ENCODE measurements at regions not wholly inside any gene's neighbourhood (a gene's known extent, or its start where the extent isn't known, plus 50 kb on each side); places are given as distances from the start of the nearest gene placed in this dataset.

DNA sequence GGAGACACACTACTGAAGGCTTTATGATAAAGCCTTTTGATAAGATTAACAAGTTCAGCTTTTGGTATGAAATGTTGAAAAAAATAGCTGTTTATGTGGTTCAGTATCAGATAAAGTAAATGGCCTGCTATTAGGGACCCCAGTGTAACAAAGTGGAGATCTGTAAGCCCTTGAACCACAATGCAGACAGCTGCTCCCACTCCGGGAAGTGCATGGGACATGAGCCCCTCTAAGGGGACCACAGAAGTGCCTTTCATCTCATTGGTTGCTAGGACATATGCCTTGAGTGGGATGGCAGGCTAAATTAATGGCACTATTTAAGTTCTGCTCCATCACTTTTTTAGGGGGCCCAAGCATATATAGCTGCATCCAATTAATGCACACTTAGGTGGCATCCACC lies 167.6 kb upstream of the SOX11 start:
- no peak for DNase-seq

DNA sequence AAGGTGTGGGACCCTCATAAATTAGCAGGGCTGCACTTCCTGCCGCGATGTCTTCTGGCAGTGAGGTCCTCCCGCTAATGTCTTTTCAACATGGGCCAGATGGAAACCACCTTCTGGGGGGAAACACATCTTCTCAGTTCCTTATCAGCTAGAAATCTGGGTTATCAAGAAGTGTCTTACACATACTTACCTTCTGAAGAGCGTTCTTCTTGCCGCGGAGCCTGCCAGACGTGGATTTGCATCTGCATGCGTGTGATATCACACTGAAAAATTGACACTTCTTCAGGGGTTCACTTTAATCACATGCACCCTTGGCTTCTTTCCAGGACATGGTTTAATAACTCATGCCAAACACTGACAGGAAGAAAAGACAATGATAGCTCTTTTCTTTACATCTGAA lies 163.5 kb upstream of the SOX11 start:
- DNase-seq, result no peak

DNA sequence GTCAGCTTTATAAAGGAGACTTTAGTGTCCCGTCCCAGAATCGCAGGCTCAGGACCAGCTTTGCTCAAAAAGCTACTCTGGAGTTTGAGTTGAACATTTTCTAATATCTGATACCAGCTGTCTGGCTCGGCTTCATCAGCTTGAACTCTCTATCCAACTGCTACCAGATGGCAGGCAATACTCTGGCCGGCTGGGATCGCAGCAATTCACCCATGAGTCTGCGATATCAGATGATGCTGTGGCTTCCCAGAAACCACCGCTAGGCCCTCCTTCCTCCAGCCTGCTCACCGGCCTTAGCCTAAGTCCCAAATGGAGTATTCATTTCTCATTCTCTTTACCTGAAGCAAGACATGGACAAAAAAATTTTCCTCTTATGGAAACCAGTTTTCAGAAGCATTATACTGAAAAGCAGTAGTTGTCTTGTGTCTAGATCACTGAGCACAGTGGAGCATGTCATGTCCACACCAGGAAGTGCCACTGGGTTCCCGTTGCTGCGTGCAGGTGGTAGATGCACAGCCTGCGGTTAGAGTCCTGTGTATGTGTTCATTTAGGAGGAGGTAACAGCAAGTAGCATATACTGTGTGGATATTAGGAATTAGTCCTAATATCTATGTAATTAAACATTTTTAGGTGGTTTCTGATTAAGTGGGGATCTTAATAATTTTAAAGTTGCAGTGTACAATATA lies 162.0 kb upstream of the SOX11 start:
- no peak for DNase-seq

DNA sequence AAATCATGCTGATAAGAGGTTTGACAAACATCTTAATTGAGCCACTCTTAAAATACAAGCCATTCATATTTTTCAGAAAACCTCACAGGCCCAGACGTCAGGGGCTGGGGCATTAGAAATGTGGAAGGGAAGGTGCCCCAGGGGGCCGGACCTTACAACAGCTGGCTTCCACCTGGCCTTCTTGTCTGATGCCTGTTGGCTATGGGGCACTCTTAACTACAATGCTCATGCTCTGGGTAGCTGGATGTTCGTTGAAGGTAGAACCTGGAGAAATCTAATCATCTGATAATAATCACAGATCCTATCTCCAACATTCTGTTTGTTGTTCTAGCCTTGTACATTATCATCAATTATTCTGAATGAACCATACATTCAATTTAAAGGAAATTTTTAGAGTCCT lies 156.9 kb upstream of the SOX11 start:
- no peak for DNase-seq

DNA sequence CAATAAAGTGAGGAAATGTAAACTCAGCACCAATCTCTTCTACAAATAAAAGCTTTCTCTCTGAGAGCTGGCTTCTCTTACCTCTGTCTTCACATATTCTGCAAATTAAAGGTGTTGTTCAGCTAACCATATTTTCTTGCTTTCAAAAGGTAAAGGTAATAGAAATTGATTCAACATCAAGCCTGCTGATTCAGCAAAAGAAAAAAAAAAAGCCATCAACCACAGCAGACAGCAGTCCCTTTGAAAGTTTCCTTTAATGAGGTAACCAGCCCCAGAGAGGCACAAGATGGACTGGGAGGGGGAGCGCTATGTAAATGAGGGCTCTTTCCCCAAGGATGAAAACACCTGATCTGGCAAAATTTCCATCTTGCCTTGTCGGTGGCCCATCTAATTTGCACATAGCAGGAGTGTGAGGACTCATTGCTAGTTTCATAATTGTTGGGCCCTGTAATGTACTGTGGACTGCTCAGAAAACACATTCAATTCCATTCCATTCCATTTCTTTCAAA lies 154.9 kb upstream of the SOX11 start:
- no peak for DNase-seq

DNA sequence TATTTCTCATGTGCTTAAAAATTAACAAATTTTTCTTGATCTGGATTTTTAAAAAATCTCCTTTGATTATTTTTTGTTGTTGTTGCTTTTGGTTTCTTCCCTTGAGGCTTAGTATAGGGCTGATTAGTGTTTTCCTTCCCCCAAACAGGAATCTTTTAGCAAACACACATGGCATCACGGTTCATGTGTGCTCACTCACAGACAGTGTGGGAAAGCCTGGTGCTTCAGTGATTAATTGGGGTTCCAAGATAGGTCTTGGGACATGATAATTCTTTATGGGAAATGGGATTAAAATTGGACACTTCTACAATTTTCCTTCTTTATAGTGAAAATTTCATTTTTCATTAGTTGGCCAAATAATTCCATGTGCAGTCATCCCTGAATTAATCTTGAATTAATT lies 153.9 kb upstream of the SOX11 start:
- DNase-seq, result no peak

DNA sequence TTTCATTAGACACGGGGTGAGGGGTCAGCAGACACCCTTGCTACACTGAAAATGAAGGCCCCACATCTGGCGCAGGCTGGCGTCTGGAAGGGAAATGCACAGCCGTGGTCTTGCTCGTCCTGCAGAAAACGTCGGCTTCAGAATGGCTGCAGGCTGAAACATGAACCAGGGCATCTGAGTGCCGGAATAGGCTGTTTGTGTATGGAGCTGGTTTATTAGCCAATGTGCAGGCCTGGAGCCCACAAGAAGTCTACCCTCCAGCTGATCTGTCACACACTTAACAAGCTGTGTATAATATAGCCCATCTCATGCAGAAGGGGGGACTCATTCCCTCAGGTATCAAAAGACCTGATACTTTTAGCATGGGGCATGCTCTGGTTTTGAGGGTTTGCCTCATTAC lies 153.4 kb upstream of the SOX11 start:
- no peak for DNase-seq

DNA sequence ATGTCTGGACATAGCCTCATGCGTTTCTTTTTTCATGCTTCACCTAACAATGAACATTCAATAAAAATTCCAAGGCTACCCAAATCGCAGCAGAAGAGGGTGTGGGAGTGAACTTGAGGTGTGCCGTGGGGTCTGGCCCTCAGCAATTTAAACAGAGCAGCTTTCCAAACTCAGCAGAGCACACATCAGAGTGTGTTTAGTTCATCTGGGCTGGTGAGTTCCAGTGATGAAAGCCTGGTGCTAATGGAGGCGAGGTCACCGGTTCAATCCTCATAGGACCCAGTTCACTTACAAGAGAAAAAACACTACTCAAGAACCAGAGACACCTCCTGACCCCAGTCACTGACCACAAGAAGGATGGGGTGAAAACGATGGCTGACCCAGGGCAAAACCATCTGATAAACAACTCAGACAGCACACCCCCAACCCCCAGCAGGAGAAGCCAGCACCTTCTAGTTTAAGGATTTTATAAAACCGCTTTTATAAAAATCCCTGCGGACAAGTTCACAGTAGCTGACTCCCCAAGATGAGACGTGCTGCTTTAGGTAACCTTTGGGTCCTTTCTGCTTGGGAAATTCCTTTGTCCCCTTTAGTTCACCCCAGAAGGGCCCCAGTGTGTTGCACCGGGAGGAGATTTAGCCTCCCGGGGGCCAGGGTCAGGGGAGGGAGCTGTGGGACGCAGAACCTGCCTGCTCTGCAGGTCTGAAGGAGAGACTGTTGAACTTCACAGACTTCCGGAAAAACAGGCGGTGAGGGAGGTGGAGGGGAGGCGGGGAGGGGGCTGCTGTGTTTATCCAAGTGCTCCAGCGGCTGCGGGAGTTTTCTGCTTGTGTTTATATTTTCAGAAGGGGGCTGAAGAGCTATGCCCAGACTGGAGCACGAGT lies 152.7 kb upstream of the SOX11 start:
- DNase-seq, result no peak

DNA sequence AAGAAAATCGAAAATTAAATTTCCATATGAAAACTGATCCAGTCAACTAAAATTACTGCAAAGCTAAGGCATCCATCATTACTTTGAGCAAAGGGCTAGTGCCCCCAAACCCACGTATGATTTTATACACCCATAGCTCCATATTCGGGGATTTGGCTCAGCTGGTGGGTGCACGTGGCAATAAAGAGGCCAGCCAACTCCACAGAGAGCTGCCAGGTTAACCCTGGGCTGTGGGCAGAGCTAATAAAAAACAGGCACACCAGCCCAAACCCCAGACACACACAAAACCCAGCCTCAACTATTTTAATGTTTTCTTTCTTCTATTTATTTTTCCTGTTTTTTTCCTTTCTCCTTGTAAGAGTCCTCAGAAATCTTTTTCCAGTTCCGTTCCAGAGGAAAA lies 151.3 kb upstream of the SOX11 start:
- DNase-seq, result no peak

DNA sequence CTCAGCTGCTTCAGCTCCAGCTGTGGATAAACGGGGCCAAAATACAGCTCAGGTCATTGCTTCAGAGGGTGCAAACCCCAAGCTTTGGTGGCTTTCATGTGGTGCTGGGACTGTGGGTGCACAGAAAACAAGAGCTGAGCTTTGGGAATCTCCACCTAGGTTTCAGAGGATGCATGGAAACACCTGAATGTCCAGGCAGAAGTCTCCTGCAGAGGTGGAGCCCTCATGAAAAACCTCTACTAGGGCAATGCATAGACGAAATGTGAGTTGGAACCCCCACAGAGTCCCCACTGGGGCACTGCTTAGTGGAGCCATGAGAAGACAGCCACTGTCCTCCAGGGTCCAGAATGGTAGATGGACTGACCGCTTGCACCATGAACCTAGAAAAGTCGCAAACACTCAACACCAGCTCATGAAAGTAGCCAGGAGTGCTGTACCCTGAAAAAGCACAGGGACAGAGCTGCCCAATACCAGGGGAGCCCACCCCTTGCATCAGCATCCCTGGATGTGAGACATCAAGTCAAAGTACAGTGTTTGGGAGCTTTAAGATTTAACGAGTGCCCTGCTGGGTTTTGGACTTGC lies 147.9 kb upstream of the SOX11 start:
- DNase-seq, result no peak

DNA sequence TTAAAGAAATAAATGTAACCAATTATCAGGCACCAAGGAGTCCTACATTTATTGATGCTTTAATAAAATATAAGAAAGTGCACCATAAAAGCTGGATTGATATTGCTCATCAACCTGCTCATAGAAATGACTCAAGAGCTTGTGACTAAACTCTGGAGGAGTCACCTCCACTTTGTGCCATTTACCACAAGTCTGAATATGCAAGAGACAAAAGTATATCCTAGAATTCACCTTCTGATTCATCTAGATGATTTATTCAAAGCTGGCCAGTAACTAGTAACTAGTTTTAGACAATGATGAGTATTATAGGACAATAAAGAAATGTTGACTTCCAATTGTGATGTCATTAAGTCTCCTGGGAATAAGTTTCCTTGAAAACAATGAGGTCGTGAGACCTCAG lies 146.0 kb upstream of the SOX11 start:
- DNase-seq, result peak; percentile 20

DNA sequence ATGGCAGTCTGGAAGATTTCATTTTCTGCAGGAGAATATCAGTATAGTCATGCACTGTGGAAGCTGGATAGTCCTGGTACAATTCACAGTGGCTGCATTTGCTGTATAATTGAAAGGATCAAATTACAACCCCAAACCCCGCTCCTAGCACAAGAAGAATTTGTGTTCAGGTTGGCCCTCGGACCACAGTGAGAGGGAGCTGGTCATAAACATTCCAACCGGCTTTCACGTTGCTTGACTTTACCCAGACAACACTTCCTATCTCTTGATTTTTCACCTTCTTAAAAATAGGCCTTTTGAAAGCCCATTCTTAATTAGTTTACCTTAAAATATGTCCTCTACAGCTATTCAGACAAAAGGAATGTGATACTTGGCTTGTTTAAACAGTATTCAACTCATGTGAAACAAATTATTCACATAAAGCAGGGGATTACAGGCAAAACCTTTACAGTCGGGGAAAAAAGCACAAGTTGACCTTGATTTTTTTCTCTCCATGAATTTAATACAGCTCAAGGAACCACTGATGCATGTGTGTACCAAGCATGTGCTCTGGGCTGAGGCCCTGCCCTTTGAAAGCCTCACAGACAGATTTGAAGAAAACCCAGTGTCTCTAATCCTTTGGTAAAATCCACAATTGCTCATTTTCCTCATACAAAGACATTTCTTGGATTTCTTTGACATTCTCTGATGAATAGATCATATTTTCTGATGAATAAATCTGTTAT lies 143.0 kb upstream of the SOX11 start:
- DNase-seq, result peak; percentile 89

DNA sequence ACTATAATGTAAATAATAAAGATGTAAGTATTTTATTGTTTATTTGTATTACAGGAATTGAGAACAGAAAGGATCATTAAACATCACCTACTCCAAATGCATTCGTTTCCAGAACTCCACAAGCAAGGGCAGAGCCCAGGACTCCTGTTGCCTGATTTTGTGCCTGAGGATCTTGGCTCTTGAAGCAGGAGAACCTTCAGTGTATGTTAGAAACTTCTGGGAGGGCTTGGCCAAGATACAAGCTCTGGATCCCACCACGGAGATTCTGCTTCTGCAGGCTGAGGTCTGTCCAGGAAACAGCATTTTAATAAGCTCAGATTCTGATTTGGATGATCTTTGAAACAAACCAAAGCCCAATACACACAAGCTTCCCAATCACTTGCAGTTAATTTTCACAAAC lies 142.4 kb upstream of the SOX11 start:
- no peak for DNase-seq

DNA sequence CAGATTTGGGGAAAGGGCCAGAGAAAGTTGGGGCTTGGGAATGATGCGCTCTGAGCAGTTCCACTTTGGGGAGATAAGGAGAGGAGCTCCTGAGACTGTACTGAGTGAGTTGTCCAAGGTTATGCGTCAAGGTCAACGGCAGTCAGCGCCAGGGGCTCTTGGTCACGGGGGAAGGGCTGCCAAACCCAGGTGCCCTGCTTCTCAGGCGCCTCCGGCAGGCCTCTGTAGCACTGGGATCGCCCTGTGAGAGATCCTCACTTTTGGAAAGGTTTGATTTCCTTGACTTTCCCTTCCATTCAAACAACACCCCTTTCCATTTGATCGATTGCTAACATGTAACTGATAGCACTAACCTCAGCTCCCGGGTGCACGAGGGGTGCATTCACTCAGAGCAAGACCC lies 136.5 kb upstream of the SOX11 start:
- no peak for DNase-seq

DNA sequence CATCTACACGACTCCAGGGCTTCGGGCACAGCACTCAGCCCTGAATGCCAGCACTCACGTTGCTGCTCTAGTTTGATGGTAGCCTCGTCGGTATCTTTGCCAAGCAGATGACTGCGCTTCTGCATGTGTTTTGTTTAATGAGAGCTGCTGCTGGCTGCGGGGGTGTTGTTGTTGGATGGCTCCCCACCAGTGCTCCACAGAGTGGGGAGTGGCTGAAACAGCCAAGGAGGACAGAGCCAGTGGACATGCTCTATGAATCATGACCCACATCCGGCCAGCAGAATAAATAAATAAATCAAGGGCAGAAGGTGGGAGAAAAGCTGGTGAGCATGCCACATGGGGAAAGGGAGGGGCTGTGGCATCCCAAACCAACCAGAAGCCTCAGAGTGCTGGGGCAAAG lies 131.2 kb upstream of the SOX11 start:
- peak; percentile 35 for DNase-seq

DNA sequence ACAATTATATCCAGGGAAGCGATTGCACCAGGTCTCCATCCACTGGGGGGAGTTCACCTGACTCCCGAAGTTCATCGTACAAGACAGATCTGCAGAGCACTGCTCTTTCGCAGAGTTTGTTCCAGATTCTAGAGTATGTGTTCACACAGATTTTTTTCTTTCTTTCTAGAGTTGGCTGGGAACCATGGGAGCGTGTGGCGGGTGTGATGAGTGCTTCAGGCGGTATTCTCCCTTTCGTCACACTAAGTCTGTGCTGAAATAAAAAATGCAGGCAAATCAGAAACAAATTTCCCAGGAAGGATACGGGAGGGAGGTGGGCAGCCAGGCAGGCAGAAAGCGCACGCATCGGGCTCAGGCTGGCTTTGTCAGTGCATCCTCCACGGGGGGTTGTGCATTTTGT lies 129.8 kb upstream of the SOX11 start:
- peak; percentile 22 for DNase-seq

DNA sequence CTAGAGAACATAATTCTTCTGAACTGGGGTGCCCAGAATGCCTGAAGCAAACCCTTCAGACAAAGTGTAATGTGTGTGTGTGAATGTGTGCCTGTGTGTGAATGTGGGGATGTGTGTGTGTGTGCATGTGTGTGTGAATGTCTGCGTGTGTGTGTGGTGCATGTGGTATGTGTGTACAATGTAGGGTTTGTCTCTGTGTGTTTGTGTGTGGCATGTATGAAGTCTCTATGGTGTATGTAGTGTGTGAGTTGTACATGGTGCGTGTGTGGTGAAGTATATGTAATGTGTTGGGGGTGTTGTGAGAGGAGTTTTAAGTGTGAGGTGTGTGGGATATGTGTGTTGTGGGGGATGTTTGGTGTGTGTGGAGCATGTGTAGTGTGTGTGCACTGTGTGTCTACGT lies 129.3 kb upstream of the SOX11 start:
- no peak for DNase-seq

DNA sequence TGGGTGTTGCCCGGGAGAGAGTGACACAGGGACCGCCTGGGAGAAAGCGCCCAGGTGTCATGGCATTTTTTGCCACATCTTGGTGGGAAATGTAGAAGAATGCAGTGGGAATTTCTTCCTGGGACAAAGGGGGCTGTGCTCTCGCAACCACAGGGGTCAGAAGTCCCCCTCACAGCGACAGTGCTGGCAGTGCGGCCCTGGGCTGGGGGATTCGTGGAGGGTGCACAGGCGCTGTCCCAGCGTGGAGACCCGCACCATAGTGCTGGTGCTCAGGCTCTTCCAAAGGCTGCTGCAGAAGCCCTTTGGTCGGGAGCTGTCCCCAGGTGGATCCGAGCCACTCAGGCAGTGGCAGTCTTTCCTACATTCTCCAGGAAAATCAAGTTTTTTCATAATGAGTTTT lies 128.8 kb upstream of the SOX11 start:
- no peak for DNase-seq

DNA sequence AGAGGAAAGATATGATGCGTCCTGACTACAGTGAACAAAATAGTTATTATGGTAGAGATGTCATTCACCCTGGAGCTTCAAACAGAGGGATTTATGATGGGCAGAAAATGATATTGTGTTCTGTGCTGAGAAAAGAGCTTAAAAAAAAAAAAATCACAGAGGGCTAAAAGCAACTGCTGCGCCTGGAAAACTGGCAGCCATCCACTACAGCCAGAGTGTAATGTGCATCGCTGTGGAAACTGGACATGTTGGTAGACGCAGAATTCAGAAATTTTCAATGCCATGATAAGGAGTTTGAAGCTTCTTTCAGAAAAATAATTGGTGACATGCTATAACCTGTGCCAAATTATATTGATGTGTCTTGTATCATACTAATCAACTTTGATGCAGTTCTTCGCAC lies 122.9 kb upstream of the SOX11 start:
- no peak for DNase-seq

DNA sequence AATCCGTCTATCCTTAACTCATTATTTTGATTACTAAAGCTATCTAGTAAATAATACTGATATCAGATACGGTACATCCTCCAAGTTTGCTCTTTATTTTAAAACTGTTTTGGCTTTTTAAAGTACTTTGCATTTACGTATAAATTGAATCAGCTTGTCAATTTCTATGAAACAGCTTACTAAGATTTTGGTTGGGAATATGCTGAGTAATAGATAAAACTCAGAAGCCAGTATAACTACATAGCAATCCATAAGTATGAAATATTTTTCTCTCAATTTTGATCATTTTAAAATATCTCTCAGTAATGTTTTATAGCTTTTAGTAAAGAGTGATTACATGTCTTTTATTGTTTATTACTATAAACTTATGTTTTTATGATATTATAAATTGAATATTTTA lies 116.2 kb upstream of the SOX11 start:
- no peak for DNase-seq

DNA sequence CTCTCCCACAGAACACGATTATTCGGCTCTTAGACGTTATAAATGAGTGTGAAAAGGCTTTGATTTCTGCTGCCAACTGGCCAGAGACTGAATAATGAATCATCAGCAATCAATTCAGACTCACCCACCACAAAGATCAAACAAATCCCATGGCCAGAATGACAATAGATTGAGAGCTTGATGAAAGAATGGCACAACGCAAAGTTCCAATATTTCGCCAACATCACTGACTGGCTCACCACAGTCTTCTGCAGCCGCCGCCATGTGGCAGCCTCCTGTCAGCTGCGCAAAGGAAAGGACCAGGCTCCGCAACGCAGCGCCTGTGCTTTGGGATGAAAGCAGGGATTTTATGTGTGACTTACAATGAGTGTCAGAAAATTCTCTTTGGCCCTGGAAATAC lies 104.4 kb upstream of the SOX11 start:
- peak; percentile 55 for DNase-seq

DNA sequence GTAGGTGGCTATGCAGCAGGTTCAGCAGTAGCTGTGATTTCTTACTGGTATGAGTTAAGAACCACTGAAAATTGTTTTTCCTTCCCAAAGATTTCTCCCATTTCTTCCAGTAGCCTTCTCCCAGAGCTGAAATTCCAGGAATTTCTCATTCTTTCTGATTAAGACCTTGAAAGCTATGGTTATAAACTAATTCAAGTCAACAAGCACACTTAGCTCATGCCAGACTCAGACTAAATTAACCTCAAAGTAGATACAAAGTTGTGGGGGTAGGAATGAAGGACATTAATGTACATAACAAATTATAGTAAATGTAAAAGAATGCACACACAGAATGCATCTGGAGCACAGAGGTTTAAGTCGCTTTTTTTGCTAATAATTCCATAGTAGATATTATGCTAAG lies 103.6 kb upstream of the SOX11 start:
- peak; percentile 62 for DNase-seq

DNA sequence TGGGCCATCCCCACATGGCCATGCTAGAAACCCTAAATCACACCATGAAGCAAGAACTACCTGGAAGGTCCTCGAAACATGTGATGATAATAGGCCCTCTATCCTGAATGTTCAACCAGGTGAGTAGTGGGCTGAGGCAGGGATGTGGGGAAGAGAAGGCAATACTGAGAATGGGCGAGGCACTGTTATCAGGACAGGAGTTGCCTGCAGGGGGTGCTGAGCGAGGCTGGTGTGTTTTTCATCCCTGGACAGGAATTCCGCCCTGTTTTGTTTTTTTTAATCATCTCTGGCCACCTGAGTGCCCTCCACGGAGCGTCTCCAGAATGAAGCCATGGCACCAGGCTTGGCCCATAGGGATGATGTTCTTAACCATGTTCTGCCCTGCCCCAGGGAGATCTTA lies 103.0 kb upstream of the SOX11 start:
- DNase-seq, result no peak

Data from fibroblast of skin of abdomen (primary cell).